ENCODE measurements at regions not wholly inside any gene's neighbourhood (a gene's known extent, or its start where the extent isn't known, plus 50 kb on each side); places are given as distances from the start of the nearest gene placed in this dataset.

DNA sequence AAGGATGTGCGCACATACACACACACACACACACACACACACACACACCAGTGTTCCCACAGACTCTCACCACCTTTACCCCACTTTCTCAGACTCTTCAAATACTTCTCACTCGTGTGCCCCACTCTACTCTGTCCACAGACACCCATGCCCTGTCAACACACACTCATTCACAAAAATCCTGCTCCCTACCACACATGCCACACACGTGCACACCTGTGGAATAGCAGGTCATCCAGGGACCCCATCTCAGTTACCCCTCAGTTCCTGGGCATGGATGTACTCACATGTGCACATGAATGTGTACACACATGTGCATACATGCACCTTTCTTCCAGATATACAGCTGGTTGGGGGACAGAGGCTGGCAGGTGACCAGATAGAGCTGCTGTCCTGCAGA is 142.9 kb downstream of the EMX2 start:
- H3K36me3 Mint-ChIP-seq (ENCODE audit: low read depth), result no peaks in the 10 kb centered on the region
- H3K9me3 Mint-ChIP-seq, result no peaks in the 10 kb centered on the region
- H3K27ac Mint-ChIP-seq, result no peak overlapping the region
- H3K4me1 Mint-ChIP-seq, result no peaks in the 10 kb centered on the region
- H3K4me3 Mint-ChIP-seq, result no peak overlapping the region
- DNase-seq, result no peak
- H3K27me3 Mint-ChIP-seq, result peaks cover 2% of the 10 kb centered on the region
- intact Hi-C loops (cut with micrococcal nuclease), result no loop called here

DNA sequence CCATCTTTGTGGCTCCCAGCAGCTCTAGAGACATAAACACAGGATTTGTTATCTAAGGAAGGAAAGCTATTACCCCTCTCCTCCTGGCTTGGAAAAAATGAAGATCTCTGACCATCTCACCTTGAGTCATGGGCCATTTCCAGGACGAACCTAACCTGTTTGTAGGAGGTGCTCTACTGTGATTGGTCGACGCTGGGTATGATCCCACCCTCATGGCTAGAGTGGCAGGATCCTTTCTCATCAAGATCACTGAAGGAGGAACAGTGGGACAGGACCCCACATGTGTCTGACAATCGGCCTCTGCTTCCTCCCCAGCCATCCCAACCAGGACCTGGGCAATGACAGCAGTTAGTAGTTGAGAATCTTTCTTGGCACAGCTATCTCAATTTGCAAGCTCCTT is 144.1 kb downstream of the EMX2 start:
- intact Hi-C loops (cut with micrococcal nuclease), result no loop called here
- no peaks in the 10 kb centered on the region for H3K9me3 Mint-ChIP-seq
- H3K4me1 Mint-ChIP-seq, result no peaks in the 10 kb centered on the region
- H3K36me3 Mint-ChIP-seq (ENCODE audit: low read depth), result no peaks in the 10 kb centered on the region
- peaks cover 2% of the 10 kb centered on the region for H3K27me3 Mint-ChIP-seq
- H3K4me3 Mint-ChIP-seq, result no peak overlapping the region
- no peak overlapping the region for H3K27ac Mint-ChIP-seq
- no peak for DNase-seq

DNA sequence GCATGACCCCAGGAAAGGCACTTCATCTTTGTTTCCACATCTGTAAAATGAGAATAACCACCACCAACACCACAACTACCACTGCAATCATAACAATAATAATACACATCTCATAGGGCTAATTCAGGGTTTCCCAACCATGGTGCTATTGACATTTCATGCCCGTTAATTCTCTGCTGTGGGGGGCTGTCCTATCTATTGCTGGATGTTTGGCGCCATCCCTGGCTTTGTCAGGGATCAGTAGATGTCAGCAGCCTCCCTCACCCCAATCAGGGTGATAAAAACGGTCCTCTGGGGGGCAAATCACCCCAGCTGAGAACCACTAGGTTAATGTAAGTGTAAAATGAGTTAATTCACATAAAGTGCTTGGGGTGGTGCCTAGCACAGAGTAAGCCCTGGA is 145.8 kb downstream of the EMX2 start:
- no peak for DNase-seq
- Mint-ChIP-seq H3K27ac (no peak overlapping the region), H3K27me3 (peaks cover 12% of the 10 kb centered on the region), H3K9me3 (no peaks in the 10 kb centered on the region), H3K4me1 (no peaks in the 10 kb centered on the region), H3K36me3 (ENCODE audit: low read depth) (no peaks in the 10 kb centered on the region), H3K4me3 (no peak overlapping the region)
- intact Hi-C loops (cut with micrococcal nuclease), result no loop called here

DNA sequence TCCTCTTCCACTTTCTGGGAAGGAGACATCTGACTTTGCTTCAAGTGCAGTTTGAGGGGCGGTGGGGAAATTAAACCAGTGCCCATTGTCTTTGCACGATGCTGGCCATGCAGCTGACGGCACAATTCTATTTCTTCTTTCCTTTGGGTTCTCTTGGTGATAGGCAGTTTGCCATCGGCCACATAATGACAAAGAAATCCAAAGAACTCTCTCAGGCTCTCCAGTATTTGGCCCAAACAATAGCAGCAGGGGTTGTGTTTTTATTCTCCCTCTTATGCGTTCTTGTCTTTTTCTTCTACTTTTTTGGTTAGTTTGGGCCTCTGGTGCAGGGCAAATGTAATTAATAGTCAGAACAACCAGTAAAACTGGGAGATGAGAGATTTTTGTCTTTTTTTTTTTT is 147.0 kb downstream of the EMX2 start:
- Mint-ChIP-seq H3K9me3 (no peaks in the 10 kb centered on the region), H3K27me3 (peaks cover 12% of the 10 kb centered on the region), H3K4me1 (no peaks in the 10 kb centered on the region), H3K36me3 (ENCODE audit: low read depth) (no peaks in the 10 kb centered on the region), H3K27ac (no peak overlapping the region), H3K4me3 (no peak overlapping the region)
- no peak for DNase-seq
- intact Hi-C loops (cut with micrococcal nuclease), result no loop called here

DNA sequence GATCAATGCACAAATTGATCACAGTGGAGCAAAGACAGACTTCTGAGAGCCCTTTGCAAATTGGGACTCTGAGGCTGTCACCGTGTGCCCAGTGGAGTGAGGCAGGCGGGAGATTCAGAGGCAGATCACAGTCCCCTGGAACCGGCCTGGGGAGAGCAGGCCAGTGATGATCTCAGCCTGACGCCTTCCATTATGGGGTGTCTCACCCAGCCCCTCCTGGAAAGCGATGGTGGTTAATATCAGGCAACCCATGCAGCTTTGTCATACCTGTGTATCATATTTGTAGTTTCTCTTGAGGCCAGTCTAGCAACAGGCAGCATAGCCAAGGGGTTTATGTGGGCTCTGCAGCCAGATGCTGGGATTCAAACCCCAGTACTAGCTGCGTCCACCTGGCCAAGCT is 147.8 kb downstream of the EMX2 start:
- H3K4me1 Mint-ChIP-seq, result no peaks in the 10 kb centered on the region
- H3K27me3 Mint-ChIP-seq, result peaks cover 12% of the 10 kb centered on the region
- H3K36me3 Mint-ChIP-seq (ENCODE audit: low read depth), result no peaks in the 10 kb centered on the region
- no peak overlapping the region for H3K27ac Mint-ChIP-seq
- intact Hi-C loops (cut with micrococcal nuclease), result loop anchor here (10.0 kb wide), 1 partner anchor 126 kb away; no protein-coding TSS in a partner anchor
- no peak overlapping the region for H3K4me3 Mint-ChIP-seq
- no peaks in the 10 kb centered on the region for H3K9me3 Mint-ChIP-seq
- no peak for DNase-seq

DNA sequence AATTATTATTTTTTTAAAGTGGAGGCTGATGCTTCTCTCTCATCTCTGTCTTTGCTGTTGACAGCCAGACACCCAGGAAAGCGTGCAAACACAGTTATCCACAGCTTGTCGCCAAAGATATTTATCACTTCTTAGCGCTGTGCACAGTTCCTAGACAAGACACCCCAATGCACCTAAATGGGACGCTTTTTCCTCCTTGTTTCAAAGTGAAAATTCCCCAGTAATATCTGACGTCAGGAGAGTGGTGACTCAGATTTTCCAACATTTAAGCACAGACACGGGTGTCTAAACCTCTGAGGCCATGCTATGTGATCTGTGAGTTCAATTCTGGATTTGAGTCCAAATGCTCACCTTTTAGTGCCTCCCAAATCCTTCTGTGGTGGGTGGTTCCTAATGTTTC is 151.6 kb downstream of the EMX2 start:
- no peak for DNase-seq
- intact Hi-C loops (cut with micrococcal nuclease), result loop anchor here (10.0 kb wide), 1 partner anchor 129 kb away; no protein-coding TSS in a partner anchor

DNA sequence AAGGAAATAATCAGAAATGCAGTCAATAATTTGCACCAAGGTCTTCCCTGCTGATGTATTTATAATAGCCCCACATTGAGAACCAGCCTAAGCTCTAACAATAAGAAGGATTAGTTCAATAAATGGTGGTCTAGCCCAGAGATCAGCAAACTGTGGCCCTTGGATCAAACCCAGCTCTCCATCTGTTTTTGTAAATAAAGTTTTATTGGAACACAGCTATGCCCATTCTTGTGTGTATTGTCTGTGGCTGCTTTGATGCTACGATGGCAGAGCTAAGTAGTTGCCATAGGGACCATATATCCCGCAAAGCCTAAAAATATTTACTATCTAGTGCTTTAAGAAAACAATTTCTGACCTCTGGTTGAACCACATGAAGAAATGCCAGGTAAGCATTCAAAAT is 154.9 kb downstream of the EMX2 start:
- H3K4me3 Mint-ChIP-seq, result no peak overlapping the region

More for the DNA sequence above, 151.6 kb downstream of the EMX2 start:
- Mint-ChIP-seq H3K27ac (no peak overlapping the region), H3K4me3 (no peak overlapping the region), H3K9me3 (no peaks in the 10 kb centered on the region), H3K4me1 (no peaks in the 10 kb centered on the region), H3K27me3 (peaks cover 12% of the 10 kb centered on the region), H3K36me3 (ENCODE audit: low read depth) (no peaks in the 10 kb centered on the region)

DNA sequence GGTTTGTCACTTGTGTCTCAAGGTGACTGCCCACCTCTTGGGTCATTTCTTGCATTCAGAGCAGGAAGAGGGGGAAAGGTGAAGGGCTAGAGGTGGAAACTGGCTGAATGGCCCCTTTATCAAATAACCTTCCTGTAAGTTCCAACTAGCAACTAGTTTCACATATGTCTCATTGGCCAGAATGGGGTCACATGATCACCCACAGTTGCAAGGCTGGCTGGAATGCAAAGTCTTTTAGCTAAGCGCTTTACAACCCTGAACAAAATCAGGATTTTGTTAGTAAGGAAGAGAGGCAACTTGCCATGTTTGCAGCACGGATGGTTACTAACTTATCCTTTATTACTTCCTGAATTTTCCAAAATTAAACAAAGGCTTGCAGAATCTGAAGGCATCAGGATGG is 156.3 kb downstream of the EMX2 start:
- intact Hi-C loops (cut with micrococcal nuclease), result loop anchor here (10.0 kb wide), 1 partner anchor 134 kb away; no protein-coding TSS in a partner anchor
- Mint-ChIP-seq H3K4me3 (no peak overlapping the region), H3K9me3 (no peaks in the 10 kb centered on the region), H3K4me1 (no peaks in the 10 kb centered on the region), H3K27me3 (peaks cover 4% of the 10 kb centered on the region), H3K36me3 (ENCODE audit: low read depth) (no peaks in the 10 kb centered on the region), H3K27ac (no peak overlapping the region)
- DNase-seq, result no peak

More for the DNA sequence above, 154.9 kb downstream of the EMX2 start:
- Mint-ChIP-seq H3K9me3 (no peaks in the 10 kb centered on the region), H3K27ac (no peak overlapping the region), H3K36me3 (ENCODE audit: low read depth) (no peaks in the 10 kb centered on the region), H3K27me3 (peaks cover 8% of the 10 kb centered on the region), H3K4me1 (no peaks in the 10 kb centered on the region)
- intact Hi-C loops (cut with micrococcal nuclease), result loop anchor here (10.0 kb wide), 1 partner anchor 133 kb away; no protein-coding TSS in a partner anchor
- DNase-seq, result no peak

DNA sequence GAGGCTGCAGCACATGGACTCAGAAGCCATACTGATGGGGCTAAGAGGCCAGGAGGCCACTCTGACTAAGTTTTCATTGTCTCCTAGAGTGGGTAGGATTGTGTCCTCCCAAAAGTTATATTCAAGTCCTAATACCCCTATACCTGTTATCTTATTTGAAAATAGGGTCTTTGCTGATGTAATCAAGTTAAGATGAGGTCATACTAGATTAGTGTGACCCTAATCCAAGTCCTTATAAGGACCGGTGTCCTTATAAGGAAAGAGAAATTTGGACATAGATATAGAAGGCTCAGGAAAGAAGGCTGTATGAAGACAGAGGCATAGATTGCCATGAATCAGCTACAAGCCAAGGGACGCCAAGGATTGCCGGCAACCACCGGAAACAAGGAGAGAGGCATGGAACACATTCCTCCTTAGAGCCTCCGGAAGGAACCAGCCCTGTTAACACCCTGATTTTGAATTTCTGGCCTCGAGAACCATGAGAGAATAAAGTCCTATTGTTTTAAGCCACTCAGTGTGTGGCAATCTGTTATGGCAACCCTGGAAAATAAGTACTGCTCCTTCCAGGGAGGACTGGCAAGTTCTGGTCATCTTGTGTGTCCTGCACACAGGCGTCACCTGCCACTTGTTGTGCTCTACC is 157.0 kb downstream of the EMX2 start:
- Mint-ChIP-seq H3K36me3 (ENCODE audit: low read depth) (no peaks in the 10 kb centered on the region), H3K4me3 (no peak overlapping the region), H3K27ac (no peak overlapping the region), H3K9me3 (no peaks in the 10 kb centered on the region), H3K4me1 (no peaks in the 10 kb centered on the region), H3K27me3 (peaks cover 4% of the 10 kb centered on the region)
- intact Hi-C loops (cut with micrococcal nuclease), result loop anchor here (10.0 kb wide), 1 partner anchor 135 kb away; no protein-coding TSS in a partner anchor
- DNase-seq, result no peak

DNA sequence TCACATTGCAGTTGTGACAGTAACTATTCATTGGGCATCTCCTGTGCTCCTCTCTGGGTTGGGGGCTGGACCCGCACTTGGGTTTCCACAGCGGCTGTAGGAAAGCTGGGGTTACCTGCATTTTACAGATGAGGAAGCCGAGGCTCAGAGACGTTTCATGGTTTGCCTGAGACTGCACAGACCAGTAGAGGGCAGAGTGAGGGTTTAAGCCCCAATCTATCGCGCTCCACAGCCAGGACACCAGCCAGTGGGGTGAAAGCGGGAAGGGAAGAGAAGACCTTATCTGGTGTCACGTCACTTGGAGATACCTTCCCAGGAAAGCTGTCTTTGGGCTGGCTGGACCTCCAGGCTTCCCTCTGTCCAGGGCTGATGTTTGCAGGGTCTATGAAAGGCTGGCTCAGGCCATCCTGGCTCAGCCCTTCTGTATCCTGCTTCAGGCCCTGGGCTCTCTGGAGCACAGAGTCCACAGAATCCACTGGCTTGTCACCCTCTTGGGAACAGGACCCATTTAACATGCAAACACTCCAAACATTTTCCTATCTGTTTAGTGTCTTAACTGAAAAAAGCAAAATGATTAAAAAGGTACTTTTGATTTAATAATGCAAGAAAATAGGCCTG is 167.7 kb downstream of the EMX2 start:
- Mint-ChIP-seq H3K36me3 (ENCODE audit: low read depth) (no peaks in the 10 kb centered on the region), H3K9me3 (peaks cover 4% of the 10 kb centered on the region), H3K4me3 (no peak overlapping the region), H3K27me3 (peaks cover 7% of the 10 kb centered on the region), H3K27ac (no peak overlapping the region), H3K4me1 (no peaks in the 10 kb centered on the region)
- DNase-seq, result no peak
- intact Hi-C loops (cut with micrococcal nuclease), result no loop called here

DNA sequence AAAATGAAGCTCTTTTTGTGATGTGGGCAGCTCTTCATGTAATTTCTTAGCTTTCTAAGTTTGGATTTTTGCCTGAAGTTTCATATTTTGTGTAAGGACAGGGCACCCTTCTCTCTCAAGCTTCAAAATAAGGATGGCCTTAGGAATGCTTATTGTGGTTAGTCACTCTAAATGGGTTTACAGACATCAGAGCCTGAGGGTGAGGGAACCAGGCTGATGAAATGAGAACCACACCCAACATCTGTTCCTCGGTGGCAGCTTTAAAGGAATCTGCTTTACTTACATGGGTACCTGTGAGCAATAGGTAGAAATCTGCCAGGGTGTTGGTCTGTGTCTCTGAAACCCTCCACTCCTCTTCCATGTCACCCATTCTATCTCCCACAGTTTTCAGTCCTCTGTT is 174.3 kb downstream of the EMX2 start:
- H3K9me3 Mint-ChIP-seq, result peaks cover 4% of the 10 kb centered on the region
- DNase-seq, result no peak
- no peaks in the 10 kb centered on the region for H3K4me1 Mint-ChIP-seq
- intact Hi-C loops (cut with micrococcal nuclease), result no loop called here
- H3K4me3 Mint-ChIP-seq, result no peak overlapping the region
- no peak overlapping the region for H3K27ac Mint-ChIP-seq
- peaks cover 13% of the 10 kb centered on the region for H3K27me3 Mint-ChIP-seq
- H3K36me3 Mint-ChIP-seq (ENCODE audit: low read depth), result no peaks in the 10 kb centered on the region

DNA sequence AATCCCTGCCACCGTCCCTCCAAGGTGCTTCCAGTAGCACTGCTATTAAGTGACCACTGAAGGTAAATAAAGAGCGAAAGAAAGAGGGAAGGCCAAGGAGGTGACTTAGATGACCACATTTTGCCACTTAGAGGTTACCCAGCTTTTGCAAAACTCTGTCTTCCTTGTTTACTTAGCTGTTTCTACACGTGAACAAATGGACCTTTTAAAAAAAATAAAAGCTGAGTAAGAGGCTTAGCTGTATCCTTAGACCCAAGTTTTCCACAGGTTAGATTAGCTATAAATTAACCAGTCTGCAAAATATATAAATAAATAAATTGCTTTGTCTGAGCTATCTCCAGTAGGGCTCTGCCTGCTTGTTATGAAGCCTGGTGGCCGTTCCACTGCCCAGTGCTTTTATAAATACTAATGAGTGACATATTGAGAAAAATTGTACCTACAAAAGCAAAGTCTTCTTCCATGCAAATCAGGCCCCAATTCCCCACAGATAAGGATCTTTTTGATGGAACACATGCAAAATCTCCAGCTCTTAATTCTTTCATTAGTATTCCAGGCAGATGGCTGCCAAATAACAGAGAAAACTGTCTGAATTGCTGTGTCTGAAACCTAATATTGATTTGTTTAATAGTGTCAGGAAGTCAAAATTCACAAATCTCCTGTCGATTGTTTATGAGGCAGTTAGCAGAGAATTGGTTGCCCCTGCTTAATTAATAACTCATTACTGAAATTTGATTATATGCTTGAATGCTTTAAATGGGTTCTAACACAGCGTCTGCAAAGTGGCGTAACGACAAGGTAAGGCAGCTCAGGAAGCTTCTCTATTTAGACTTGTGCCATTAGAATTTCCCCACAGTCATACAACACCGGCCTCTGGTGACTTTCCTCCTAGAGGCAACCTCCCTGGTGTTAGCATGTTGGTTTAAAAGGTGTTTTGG is 176.7 kb downstream of the EMX2 start:
- Mint-ChIP-seq H3K27ac (no peak overlapping the region), H3K9me3 (no peaks in the 10 kb centered on the region), H3K36me3 (ENCODE audit: low read depth) (no peaks in the 10 kb centered on the region), H3K4me1 (no peaks in the 10 kb centered on the region), H3K4me3 (no peak overlapping the region), H3K27me3 (peaks cover 7% of the 10 kb centered on the region)
- intact Hi-C loops (cut with micrococcal nuclease), result no loop called here
- no peak for DNase-seq

DNA sequence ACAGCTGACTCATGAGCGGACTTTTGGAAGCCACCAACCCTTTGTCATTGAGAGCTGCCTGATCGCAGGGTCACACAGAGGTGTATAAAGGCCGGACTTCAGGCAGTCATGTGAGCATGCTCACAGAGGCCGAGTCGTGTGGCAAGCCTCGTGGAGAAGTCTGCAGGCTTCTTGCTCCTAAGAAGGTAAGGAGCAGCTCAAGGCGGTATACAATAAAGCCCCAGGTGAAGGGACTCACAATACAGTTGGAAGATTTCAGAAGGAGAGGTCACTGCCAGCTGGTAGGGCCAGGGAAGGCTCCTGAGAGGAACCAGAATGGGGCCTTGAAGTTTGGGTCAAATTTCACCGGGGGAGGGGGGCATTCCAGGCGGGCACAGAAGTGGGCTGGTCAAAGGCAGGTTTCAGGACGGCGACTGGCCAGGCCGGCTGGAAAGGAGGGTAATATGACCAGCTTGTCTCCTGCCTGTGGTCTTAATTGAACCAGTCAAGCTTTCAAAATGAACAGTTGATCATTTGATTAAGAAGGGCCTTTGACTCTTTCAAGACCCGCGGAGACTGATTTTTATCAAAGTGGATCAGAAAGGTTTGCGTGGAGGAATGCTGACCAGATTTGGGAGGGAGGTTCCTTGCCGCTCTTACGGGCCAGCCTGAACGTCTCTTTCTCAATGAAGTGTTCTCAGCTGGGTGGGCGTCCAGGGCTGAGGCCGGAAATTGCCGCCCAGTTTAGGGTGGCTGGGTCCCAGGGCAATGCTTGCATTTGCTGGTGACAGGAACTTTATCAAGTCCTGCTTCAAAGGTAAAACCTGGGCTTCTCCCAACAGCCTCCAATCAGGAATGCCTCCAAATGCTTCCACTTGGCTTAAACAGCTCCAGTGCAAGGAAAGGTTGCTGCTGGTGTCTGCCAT is 178.6 kb downstream of the EMX2 start:
- Mint-ChIP-seq H3K36me3 (ENCODE audit: low read depth) (no peaks in the 10 kb centered on the region), H3K9me3 (no peaks in the 10 kb centered on the region), H3K4me1 (no peaks in the 10 kb centered on the region), H3K27ac (no peak overlapping the region), H3K27me3 (peaks cover 7% of the 10 kb centered on the region), H3K4me3 (no peak overlapping the region)
- intact Hi-C loops (cut with micrococcal nuclease), result no loop called here
- DNase-seq, result no peak

Measured in activated CD4-positive, alpha-beta T cell treated with anti-CD3 and anti-CD28 coated beads, Interleukin-2, amount 10 ng/mL, durations not matched to agents 24 days and 14 days (primary cell).